Upper lobe of left lung (tissue), 6 donors: ENCODE measurements at regions not wholly inside any gene's neighbourhood (a gene's known extent, or its start where the extent isn't known, plus 50 kb on each side); places are given as distances from the start of the nearest gene placed in this dataset.

Experiments used
- ATAC-seq, 2 donors: fragments of 200-7000 bp; cut with Tn5 transposase; one replicate each; pipeline ENCODE4 v1.9.1; 2022; ENCODE audit warnings: mild to moderate bottlenecking in 2 of 2, moderate library complexity in 2 of 2; ENCODE audit not compliant: low FRiP score in 2 of 2
- DNase-seq, 2 donors: peaks; one replicate each; pipeline ENCODE4 v3.0.0-alpha.2; 2019 to 2020
- H3K27ac ChIP-seq, 4 donors: fragments of 200-600 bp; sonication (generic); one replicate each; pipeline ENCODE4 v1.5.1; 2016 to 2019
- H3K27me3 ChIP-seq, 4 donors: fragments of 200-600 bp; sonication (generic); one replicate each; pipeline ENCODE4 v1.5.1; 2017 to 2019
- H3K36me3 ChIP-seq, 4 donors: fragments of 200-600 bp; sonication (generic); one replicate each; pipeline ENCODE4 v1.5.1; 2016 to 2019
- H3K4me1 ChIP-seq, 4 donors: fragments of 200-600 bp; sonication (generic); one replicate each; pipeline ENCODE4 v1.5.1; 2018 to 2019
- H3K4me3 ChIP-seq, 4 donors: fragments of 200-600 bp; sonication (generic); one replicate each; pipeline ENCODE4 v1.5.1; 2017 to 2019; ENCODE audit warnings: mild to moderate bottlenecking in 2 of 4, moderate library complexity in 1 of 4
- H3K9me3 ChIP-seq, 4 donors: fragments of 200-600 bp; sonication (generic); one replicate each; pipeline ENCODE4 v1.5.1; 2018 to 2019
- EP300 ChIP-seq, 4 donors: sonication (generic); formaldehyde crosslinking; IDR thresholded peaks; one replicate each; pipeline ENCODE4 v1.5.1; 2017; ENCODE audit warnings: antibody characterized with exemption in 4 of 4, control low read depth in 2 of 4
- POLR2A ChIP-seq, 4 donors: fragments of 450-650 bp; IDR thresholded peaks; one replicate each; pipeline ENCODE4 v1.5.1; 2016 to 2017; ENCODE audit warnings: antibody characterized with exemption in 4 of 4, mild to moderate bottlenecking in 2 of 4
- POLR2AphosphoS5 ChIP-seq, 2 donors: sonication (generic); formaldehyde crosslinking; IDR thresholded peaks; one replicate each; pipeline ENCODE4 v1.5.1; 2017; ENCODE audit warnings: antibody characterized with exemption in 2 of 2
- WGBS, 2 donors: methylation state at CpG; one replicate each; pipeline ENCODE4 v1.1.5; 2017 to 2018; 5-methylcytosine and 5-hydroxymethylcytosine counted together
- TF ChIP-seq, protein P1 (sequence below), 6 experiments: fragments of 450-650 bp in 4 of 6; fragments of 200-600 bp in 2 of 6; sonication (generic) in 2 of 6; IDR thresholded peaks; one replicate each; pipeline ENCODE4 v1.5.1; 2016 to 2019; ENCODE audit warnings: antibody characterized with exemption in 6 of 6
- donor health status: DM: no; HTN: no; CAD: no; lungs with moderate emphysema.
- donor health status: DM: no; HTN: yes; CAD: no; lungs with severe emphysema.

DNA sequence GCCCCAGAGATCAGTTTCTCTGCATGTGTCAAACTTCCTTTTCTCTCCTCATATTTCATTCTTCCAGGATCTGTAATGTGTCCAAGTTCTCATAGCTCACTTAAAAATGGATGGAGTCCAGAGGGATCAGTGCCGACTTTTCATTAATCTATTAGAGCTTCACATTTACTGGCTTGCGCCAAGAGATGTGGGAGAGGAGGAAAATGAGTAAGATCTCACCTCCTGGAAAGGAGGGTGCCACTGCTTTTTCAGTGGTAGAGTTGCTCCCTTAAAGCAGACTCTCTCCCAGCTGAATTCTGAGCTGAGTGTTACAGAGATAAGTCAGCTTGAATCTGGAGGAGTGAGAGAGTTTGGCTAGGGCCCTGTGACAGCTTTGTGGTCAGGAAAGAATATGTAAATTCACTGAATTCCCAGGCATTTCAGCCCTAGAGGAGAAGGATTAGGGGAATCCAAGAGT lies 175.9 kb downstream of the SOX4 start:
- no peak for DNase-seq
- TF ChIP-seq POLR2A (IDR thresholded peaks at IDR 0.05) (no peak), POLR2AphosphoS5 (IDR thresholded peaks at IDR 0.05) (peak; percentile 37 to 51)
- Histone ChIP-seq H3K27me3 (no peaks in the 10 kb centered on the region), H3K9me3 (no peaks in the 10 kb centered on the region), H3K4me1 (peaks cover 15 to 31% (median 23%) of the 10 kb centered on the region in 4 donors), H3K27ac (peak overlapping the region; percentile 5 to 67 (median 36)), H3K36me3 (no peaks in the 10 kb centered on the region), H3K4me3 (no peak overlapping the region)
- WGBS, 2 donors = 18 to 20% methylated on average over 2 of the region's 2 CpGs
- ATAC-seq = peak; percentile 76 to 86

DNA sequence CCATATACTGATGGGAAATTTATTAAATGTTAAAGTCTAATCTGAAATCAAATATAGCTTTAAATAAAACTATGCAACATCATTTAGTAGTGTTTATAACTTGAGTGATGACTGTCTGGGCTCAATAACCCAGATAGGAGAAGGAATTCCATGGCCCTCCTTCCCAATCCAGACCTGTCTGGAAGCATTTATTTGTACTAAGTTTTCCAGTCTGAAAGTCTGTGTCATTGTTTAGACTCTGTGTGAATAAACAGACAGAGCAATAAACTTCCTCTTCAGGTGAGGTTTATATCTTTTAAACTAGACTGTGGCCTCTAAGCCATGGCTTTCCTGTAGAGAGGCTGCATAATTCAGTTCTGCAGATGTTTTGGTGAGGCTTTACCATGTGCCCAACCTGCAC lies 176.4 kb downstream of the SOX4 start:
- H3K9me3 ChIP-seq = no peaks in the 10 kb centered on the region
- peaks cover 15 to 31% (median 23%) of the 10 kb centered on the region in 4 donors for H3K4me1 ChIP-seq
- TF ChIP-seq, protein P1, sequence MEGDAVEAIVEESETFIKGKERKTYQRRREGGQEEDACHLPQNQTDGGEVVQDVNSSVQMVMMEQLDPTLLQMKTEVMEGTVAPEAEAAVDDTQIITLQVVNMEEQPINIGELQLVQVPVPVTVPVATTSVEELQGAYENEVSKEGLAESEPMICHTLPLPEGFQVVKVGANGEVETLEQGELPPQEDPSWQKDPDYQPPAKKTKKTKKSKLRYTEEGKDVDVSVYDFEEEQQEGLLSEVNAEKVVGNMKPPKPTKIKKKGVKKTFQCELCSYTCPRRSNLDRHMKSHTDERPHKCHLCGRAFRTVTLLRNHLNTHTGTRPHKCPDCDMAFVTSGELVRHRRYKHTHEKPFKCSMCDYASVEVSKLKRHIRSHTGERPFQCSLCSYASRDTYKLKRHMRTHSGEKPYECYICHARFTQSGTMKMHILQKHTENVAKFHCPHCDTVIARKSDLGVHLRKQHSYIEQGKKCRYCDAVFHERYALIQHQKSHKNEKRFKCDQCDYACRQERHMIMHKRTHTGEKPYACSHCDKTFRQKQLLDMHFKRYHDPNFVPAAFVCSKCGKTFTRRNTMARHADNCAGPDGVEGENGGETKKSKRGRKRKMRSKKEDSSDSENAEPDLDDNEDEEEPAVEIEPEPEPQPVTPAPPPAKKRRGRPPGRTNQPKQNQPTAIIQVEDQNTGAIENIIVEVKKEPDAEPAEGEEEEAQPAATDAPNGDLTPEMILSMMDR (IDR thresholded peaks at IDR 0.05) = no peak
- no peak for TF ChIP-seq POLR2A (IDR thresholded peaks at IDR 0.05)
- no peak for TF ChIP-seq EP300 (IDR thresholded peaks at IDR 0.05)
- TF ChIP-seq POLR2AphosphoS5 (IDR thresholded peaks at IDR 0.05) = no peak
- no peak overlapping the region for H3K4me3 ChIP-seq
- H3K36me3 ChIP-seq = no peaks in the 10 kb centered on the region
- no peak for DNase-seq
- no peaks in the 10 kb centered on the region for H3K27me3 ChIP-seq
- ATAC-seq = no peak
- peak overlapping the region in 3 of 4 donors; percentile 16 to 67 (median 55) for H3K27ac ChIP-seq

DNA sequence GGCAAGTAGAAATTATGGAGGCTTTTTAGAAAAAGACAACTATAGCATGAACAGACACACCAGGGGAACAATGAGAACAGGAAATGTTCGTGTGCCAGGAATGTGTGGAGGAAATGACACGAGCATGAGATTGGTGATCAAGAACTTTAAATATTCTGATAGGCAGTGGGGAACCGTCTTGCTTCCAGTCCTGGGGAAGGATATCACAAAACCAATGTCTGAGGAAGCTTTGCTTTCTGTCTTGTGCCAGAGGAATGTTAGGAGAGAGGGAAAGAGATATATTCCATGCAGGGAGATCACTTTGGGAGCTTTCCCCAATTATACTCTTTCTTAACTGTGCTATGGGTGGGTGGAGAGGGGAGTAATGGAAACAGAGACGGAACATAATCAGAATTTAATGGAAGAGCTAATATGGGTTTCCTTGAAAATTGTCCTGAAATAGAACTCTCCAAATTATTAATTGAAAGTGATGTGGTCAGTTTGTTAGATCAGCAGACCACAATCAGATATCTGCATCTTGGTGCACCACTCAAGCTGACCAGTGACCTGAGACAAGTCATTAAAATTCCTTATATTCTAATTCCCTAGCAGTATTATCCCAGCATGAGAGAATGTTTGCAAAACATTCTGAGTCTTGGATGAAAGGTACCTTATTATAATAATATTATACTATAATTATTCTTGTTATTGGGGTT lies 178.2 kb downstream of the SOX4 start:
- Histone ChIP-seq H3K36me3 (no peaks in the 10 kb centered on the region), H3K4me1 (peaks cover 15 to 31% (median 23%) of the 10 kb centered on the region in 4 donors), H3K27ac (no peak overlapping the region), H3K4me3 (no peak overlapping the region), H3K27me3 (no peaks in the 10 kb centered on the region), H3K9me3 (no peaks in the 10 kb centered on the region)
- no peak for ATAC-seq
- WGBS, 2 donors = 44% methylated on average over 4 of the region's 4 CpGs
- DNase-seq = no peak
- TF ChIP-seq POLR2A (IDR thresholded peaks at IDR 0.05) = no peak
- TF ChIP-seq EP300 (IDR thresholded peaks at IDR 0.05) = no peak
- TF ChIP-seq, protein P1 (IDR thresholded peaks at IDR 0.05) = no peak
- no peak for TF ChIP-seq POLR2AphosphoS5 (IDR thresholded peaks at IDR 0.05)

DNA sequence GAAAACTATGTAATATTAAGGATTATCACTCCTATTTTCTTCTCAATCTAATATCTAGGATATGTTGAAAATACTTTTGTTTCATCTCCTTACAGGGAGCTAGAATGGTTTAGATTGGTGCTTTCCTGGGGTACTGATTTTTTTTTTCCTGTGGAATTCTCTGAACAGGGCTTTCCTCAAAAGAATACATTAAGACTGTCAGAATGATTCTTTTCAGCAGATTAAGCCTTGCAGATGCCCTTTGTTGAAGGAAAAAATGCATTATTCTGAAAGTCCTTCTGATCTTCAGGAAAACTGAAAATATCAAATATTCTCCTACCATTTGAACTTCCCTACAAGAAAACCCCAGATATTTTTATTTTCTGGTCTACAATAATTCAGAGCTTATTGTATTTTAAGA lies 178.9 kb downstream of the SOX4 start:
- H3K27ac ChIP-seq = no peak overlapping the region
- ATAC-seq (no peak), DNase-seq (no peak)
- H3K4me3 ChIP-seq = no peak overlapping the region
- no peaks in the 10 kb centered on the region for H3K9me3 ChIP-seq
- TF ChIP-seq, protein P1 (IDR thresholded peaks at IDR 0.05) = no peak
- TF ChIP-seq POLR2A (IDR thresholded peaks at IDR 0.05) = no peak
- H3K4me1 ChIP-seq = peaks cover 15 to 31% (median 23%) of the 10 kb centered on the region in 4 donors
- no peaks in the 10 kb centered on the region for H3K36me3 ChIP-seq
- no peaks in the 10 kb centered on the region for H3K27me3 ChIP-seq

DNA sequence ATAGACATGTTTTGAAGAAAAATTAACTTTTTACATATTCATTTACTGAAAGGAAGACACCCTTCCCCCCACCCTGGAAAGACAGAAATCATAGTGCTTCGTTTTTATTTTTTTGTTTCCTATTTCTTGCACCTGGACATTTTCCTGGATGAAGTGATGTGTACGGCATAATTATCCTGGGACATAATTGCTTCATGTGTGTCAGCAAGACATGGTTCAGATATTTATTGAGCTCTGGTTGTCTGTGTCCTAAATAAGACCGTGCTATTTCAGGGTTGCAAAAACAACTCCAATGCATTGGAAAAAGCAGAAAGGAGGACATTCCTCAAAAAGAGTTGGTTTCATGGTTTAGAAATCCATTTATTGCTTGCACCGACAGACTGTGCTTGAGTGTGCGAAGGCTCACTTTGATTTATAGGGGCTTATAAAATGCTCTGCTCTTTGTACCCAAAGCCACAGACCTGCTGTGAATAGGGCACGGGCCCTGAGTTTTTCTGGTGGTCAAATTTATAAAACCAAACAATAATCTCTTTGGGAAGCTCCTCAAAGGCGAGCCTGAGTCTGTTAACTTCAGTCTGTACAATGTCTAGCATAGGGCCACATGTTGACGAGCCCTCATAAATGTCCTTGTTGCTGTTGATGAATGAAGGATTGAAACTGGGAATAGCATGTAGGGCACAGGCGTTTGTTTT lies 179.5 kb downstream of the SOX4 start:
- Histone ChIP-seq H3K9me3 (no peaks in the 10 kb centered on the region), H3K27me3 (no peaks in the 10 kb centered on the region), H3K4me3 (no peak overlapping the region), H3K27ac (no peak overlapping the region), H3K4me1 (peaks cover 15 to 31% (median 23%) of the 10 kb centered on the region in 4 donors), H3K36me3 (no peaks in the 10 kb centered on the region)
- no peak for DNase-seq
- ATAC-seq = no peak
- 90 to 92% methylated on average over 9 of the region's 9 CpGs for WGBS, 2 donors
- no peak for TF ChIP-seq POLR2A (IDR thresholded peaks at IDR 0.05)
- TF ChIP-seq, protein P1 (IDR thresholded peaks at IDR 0.05) = no peak
- TF ChIP-seq EP300 (IDR thresholded peaks at IDR 0.05) = no peak
- TF ChIP-seq POLR2AphosphoS5 (IDR thresholded peaks at IDR 0.05) = no peak
